Stomach (tissue), 4 donors: ENCODE measurements at regions not wholly inside any gene's neighbourhood (a gene's known extent, or its start where the extent isn't known, plus 50 kb on each side); places are given as distances from the start of the nearest gene placed in this dataset.

ENCODE experiments used
- EP300 ChIP-seq: sonication (generic); formaldehyde crosslinking; IDR thresholded peaks from one replicate; pipeline ENCODE4 v1.6.1; 2017; ENCODE audit warnings: antibody characterized with exemption
- TF ChIP-seq, protein P1 (sequence below), 7 experiments: fragments of 450-650 bp in 4 of 7; fragments of 200-600 bp in 3 of 7; sonication (generic) in 3 of 7; IDR thresholded peaks; one replicate each; pipeline ENCODE4 v1.5.1; 2016 to 2019; ENCODE audit warnings: antibody characterized with exemption in 7 of 7, control low read depth in 2 of 7, mild to moderate bottlenecking in 1 of 7

- TF ChIP-seq, protein P1, sequence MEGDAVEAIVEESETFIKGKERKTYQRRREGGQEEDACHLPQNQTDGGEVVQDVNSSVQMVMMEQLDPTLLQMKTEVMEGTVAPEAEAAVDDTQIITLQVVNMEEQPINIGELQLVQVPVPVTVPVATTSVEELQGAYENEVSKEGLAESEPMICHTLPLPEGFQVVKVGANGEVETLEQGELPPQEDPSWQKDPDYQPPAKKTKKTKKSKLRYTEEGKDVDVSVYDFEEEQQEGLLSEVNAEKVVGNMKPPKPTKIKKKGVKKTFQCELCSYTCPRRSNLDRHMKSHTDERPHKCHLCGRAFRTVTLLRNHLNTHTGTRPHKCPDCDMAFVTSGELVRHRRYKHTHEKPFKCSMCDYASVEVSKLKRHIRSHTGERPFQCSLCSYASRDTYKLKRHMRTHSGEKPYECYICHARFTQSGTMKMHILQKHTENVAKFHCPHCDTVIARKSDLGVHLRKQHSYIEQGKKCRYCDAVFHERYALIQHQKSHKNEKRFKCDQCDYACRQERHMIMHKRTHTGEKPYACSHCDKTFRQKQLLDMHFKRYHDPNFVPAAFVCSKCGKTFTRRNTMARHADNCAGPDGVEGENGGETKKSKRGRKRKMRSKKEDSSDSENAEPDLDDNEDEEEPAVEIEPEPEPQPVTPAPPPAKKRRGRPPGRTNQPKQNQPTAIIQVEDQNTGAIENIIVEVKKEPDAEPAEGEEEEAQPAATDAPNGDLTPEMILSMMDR (IDR thresholded peaks at IDR 0.05): no peak
- no peak for TF ChIP-seq EP300
Observed at GRCh38 chr2:64823794-64824193, 165.4 kb upstream of the SLC1A4 start.
